Adrenal gland (tissue), 5 donors: ENCODE measurements at regions not wholly inside any gene's neighbourhood (a gene's known extent, or its start where the extent isn't known, plus 50 kb on each side); places are given as distances from the start of the nearest gene placed in this dataset.

Source experiments
- CTCF ChIP-seq, 6 experiments: fragments of 450-650 bp in 4 of 6; fragments of 200-600 bp in 2 of 6; sonication (generic) in 1 of 6; IDR thresholded peaks; 1 replicate in 5 of 6; 2 replicates in 1 of 6; pipeline versions ENCODE4 v1.5.1 to v1.8.0; 2016 to 2021; ENCODE audit warnings: antibody characterized with exemption in 6 of 6, mild to moderate bottlenecking in 2 of 6, moderate library complexity in 1 of 6
- POLR2A ChIP-seq, 2 donors: fragments of 450-650 bp; IDR thresholded peaks; one replicate each; pipeline ENCODE4 v1.6.1; 2017; ENCODE audit warnings: antibody characterized with exemption in 2 of 2, mild to moderate bottlenecking in 2 of 2, moderate library complexity in 1 of 2
- donor health status: DM: no; HTN: no; CAD: no.

GRCh38 chr6:16049168-16049567 is 79.7 kb upstream of the MYLIP start:
- TF ChIP-seq CTCF (IDR thresholded peaks at IDR 0.05) (no peak), POLR2A (IDR thresholded peaks at IDR 0.05) (no peak)
